CD4-positive, alpha-beta T cell (primary cell): ENCODE measurements at regions not wholly inside any gene's neighbourhood (a gene's known extent, or its start where the extent isn't known, plus 50 kb on each side); places are given as distances from the start of the nearest gene placed in this dataset.

Source experiments
- ATAC-seq: fragments of 200-7000 bp; cut with Tn5 transposase; one replicate; pipeline ENCODE4 v1.10.0; 2022; ENCODE audit warnings: mild to moderate bottlenecking; ENCODE audit not compliant: poor library complexity
- CTCF ChIA-PET: fragments of 350-600 bp; sonication (Branson Sonifier 250); formaldehyde crosslinking; loops from one replicate; lab custom pipeline; 2021; ENCODE audit warnings: antibody characterized with exemption, inconsistent platforms; lab: Charles Lee
- POLR2A ChIA-PET: fragments of 350-600 bp; sonication (Branson Sonifier 250); formaldehyde crosslinking; loops from one replicate; lab custom pipeline; 2021; ENCODE audit warnings: antibody characterized with exemption, inconsistent platforms; lab: Charles Lee
- DNase-seq, 14 experiments: peaks; one replicate each; pipeline ENCODE4 v3.0.0-alpha.2; 2013 to 2020; ENCODE audit warnings: mixed read lengths in 2 of 14
- H3K27ac ChIP-seq, 2 donors: one replicate each; pipeline versions ENCODE4 v1.5.1 to v1.7.0; 2013; ENCODE audit warnings: low read length in 2 of 2, low read depth in 1 of 2, mild to moderate bottlenecking in 1 of 2
- H3K27me3 ChIP-seq, 2 experiments: 1 replicate in 1 of 2; 2 replicates in 1 of 2; pipeline versions ENCODE4 v1.6.1 to v1.7.0; 2013; ENCODE audit warnings: low read length in 2 of 2, control low read depth in 1 of 2, mild to moderate bottlenecking in 1 of 2, moderate library complexity in 1 of 2; ENCODE audit not compliant: insufficient read depth in 2 of 2, control insufficient read depth in 1 of 2
- H3K36me3 ChIP-seq: one replicate; pipeline ENCODE4 v1.6.1; 2013; ENCODE audit warnings: low read length, control low read depth; ENCODE audit not compliant: insufficient read depth
- H3K4me1 ChIP-seq: one replicate; pipeline ENCODE4 v1.6.1; 2013; ENCODE audit warnings: low read length, control low read depth; ENCODE audit not compliant: insufficient read depth
- H3K4me3 ChIP-seq: one replicate; pipeline ENCODE4 v1.5.1; 2013; ENCODE audit warnings: mild to moderate bottlenecking, low read length, moderate library complexity
- H3K9me3 ChIP-seq, 2 experiments: 1 replicate in 1 of 2; 2 replicates in 1 of 2; pipeline versions ENCODE4 v1.6.1 to v1.7.0; 2013; ENCODE audit warnings: low read length in 2 of 2, mild to moderate bottlenecking in 2 of 2, control low read depth in 1 of 2, moderate library complexity in 1 of 2; ENCODE audit not compliant: control insufficient read depth in 1 of 2, insufficient read depth in 1 of 2
- H3K27ac Mint-ChIP-seq: one replicate; pipeline ENCODE4 v1.8.0; 2020; ENCODE audit warnings: mixed read lengths
- H3K27me3 Mint-ChIP-seq: one replicate; pipeline ENCODE4 v1.8.0; 2021; ENCODE audit warnings: mixed read lengths
- H3K36me3 Mint-ChIP-seq: one replicate; pipeline ENCODE4 v1.8.0; 2021; ENCODE audit warnings: low read depth, mixed read lengths
- H3K4me1 Mint-ChIP-seq: one replicate; pipeline ENCODE4 v1.8.0; 2021; ENCODE audit warnings: low read depth, mixed read lengths
- H3K4me3 Mint-ChIP-seq: one replicate; pipeline ENCODE4 v1.8.0; 2020; ENCODE audit warnings: mild to moderate bottlenecking, mixed read lengths
- H3K9me3 Mint-ChIP-seq: one replicate; pipeline ENCODE4 v1.8.0; 2020; ENCODE audit warnings: mixed read lengths
- intact Hi-C, 2 experiments: fragments of 100-400 bp; cut with DNase I in 1 of 2; cut with micrococcal nuclease in 1 of 2; formaldehyde crosslinking; loops; one replicate each; pipeline versions ENCODE4 v1.15.1 to v1.9.0; 2023 to 2025; cut with DNase I, micrococcal nuclease
- TF ChIP-seq, protein P1 (sequence below): fragments of 200-600 bp; IDR thresholded peaks from one replicate; pipeline ENCODE4 v1.8.0; 2022; ENCODE audit warnings: antibody characterized with exemption, mild to moderate bottlenecking

DNA sequence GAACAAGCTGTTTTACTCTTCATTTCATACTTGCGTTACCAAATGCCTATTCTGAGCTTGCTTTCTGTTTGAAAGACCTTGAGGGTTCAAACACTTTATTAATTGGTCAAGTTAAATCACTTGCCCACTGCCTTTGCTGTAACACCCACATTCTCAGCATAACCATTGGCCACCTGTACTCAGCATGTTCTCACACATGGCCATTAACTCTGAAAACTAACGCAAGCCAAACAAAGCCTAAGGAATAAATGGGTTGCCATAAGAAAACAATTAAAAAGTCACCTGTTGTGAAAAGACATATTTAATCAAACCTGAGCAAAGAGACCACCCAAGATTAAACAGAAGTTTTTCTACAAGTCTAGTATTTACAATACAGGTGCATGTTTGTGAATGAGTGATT is 517.2 kb upstream of the SPRY2 start:
- H3K4me1 Mint-ChIP-seq, result no peaks in the 10 kb centered on the region
- H3K4me3 Mint-ChIP-seq, result no peak overlapping the region
- H3K4me3 ChIP-seq, result no peak overlapping the region
- CTCF ChIA-PET, result interaction anchor here (0.6 kb wide), 1 partner anchor 14 kb away, joined by 3 read pairs; no protein-coding TSS in a partner anchor
- H3K27ac Mint-ChIP-seq, result no peak overlapping the region
- H3K27me3 Mint-ChIP-seq, result no peaks in the 10 kb centered on the region
- H3K27me3 ChIP-seq, result no peaks in the 10 kb centered on the region
- H3K4me1 ChIP-seq, result no peaks in the 10 kb centered on the region
- no peaks in the 10 kb centered on the region for H3K9me3 Mint-ChIP-seq
- no peak for ATAC-seq
- TF ChIP-seq, protein P1, sequence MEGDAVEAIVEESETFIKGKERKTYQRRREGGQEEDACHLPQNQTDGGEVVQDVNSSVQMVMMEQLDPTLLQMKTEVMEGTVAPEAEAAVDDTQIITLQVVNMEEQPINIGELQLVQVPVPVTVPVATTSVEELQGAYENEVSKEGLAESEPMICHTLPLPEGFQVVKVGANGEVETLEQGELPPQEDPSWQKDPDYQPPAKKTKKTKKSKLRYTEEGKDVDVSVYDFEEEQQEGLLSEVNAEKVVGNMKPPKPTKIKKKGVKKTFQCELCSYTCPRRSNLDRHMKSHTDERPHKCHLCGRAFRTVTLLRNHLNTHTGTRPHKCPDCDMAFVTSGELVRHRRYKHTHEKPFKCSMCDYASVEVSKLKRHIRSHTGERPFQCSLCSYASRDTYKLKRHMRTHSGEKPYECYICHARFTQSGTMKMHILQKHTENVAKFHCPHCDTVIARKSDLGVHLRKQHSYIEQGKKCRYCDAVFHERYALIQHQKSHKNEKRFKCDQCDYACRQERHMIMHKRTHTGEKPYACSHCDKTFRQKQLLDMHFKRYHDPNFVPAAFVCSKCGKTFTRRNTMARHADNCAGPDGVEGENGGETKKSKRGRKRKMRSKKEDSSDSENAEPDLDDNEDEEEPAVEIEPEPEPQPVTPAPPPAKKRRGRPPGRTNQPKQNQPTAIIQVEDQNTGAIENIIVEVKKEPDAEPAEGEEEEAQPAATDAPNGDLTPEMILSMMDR, result no peak
- H3K36me3 Mint-ChIP-seq, result no peaks in the 10 kb centered on the region
- no peaks in the 10 kb centered on the region for H3K36me3 ChIP-seq
- H3K27ac ChIP-seq, result no peak overlapping the region
- peaks cover 0 to 7% of the 10 kb centered on the region in 2 experiments for H3K9me3 ChIP-seq
- intact Hi-C loops, result no loop called here
- DNase-seq, result no peak
- POLR2A ChIA-PET, result no interaction called here

DNA sequence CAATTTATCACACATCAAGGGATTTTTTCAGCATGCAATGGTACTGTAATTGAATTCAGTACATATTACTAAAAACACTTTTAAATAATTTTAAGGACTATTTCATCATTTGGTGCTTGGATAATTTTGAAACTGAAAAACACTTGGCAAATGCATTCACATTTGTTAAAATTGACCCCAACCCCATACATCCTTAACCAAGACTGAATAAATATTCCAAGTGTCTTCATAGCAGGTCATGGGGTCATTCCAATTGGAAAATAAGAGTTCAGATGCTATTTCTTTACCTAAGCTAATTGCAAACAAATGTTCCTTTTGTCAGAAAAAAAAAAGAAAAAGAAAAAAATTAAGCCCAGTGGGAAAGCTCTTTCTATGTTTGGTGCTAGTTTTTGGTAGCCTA is 516.4 kb upstream of the SPRY2 start:
- DNase-seq (no peak), ATAC-seq (no peak)
- H3K27ac ChIP-seq, result no peak overlapping the region
- no peak overlapping the region for H3K4me3 ChIP-seq
- H3K27me3 ChIP-seq, result no peaks in the 10 kb centered on the region
- POLR2A ChIA-PET, result no interaction called here
- Mint-ChIP-seq H3K27ac (no peak overlapping the region), H3K36me3 (no peaks in the 10 kb centered on the region), H3K27me3 (no peaks in the 10 kb centered on the region), H3K9me3 (no peaks in the 10 kb centered on the region), H3K4me1 (no peaks in the 10 kb centered on the region), H3K4me3 (no peak overlapping the region)
- intact Hi-C loops, result no loop called here
- H3K4me1 ChIP-seq, result no peaks in the 10 kb centered on the region
- TF ChIP-seq, protein P1, result no peak
- CTCF ChIA-PET, result interaction anchor here (0.6 kb wide), 1 partner anchor 15 kb away, joined by 3 read pairs; no protein-coding TSS in a partner anchor
- H3K36me3 ChIP-seq, result no peaks in the 10 kb centered on the region
- H3K9me3 ChIP-seq, result peaks cover 0 to 3% of the 10 kb centered on the region in 2 experiments

DNA sequence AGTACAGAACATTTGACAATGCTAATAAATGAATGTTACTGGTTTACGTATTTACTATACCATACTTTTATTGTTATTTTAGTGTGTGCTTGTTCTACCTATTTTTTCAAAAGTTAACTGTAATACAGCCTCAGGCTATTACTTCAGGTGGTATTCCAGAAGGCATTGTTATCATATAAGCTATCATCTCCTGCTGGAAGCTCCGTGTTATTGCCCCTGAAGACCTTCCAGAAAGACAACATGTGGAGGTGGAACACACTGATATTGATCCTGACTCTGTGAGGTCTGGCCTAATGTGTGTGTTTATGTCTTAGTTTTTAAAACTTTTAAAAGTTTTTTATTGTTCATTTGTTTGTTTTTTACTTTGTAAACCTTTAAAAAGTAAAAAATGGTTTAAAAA is 509.8 kb upstream of the SPRY2 start:
- CTCF ChIA-PET, result no interaction called here
- intact Hi-C loops, result no loop called here

More for the DNA sequence above, 509.8 kb upstream of the SPRY2 start:
- Histone ChIP-seq H3K4me3 (no peak overlapping the region), H3K27me3 (no peaks in the 10 kb centered on the region), H3K4me1 (no peaks in the 10 kb centered on the region), H3K9me3 (no peaks in the 10 kb centered on the region), H3K27ac (no peak overlapping the region), H3K36me3 (no peaks in the 10 kb centered on the region)
- Mint-ChIP-seq H3K36me3 (no peaks in the 10 kb centered on the region), H3K27ac (no peak overlapping the region), H3K27me3 (no peaks in the 10 kb centered on the region), H3K4me3 (no peak overlapping the region), H3K9me3 (peaks cover under 1% of the 10 kb centered on the region), H3K4me1 (no peaks in the 10 kb centered on the region)
- DNase-seq (no peak), ATAC-seq (no peak)
- POLR2A ChIA-PET, result no interaction called here
- TF ChIP-seq, protein P1, result no peak
